Erythroblast (primary cell): ENCODE measurements at regions not wholly inside any gene's neighbourhood (a gene's known extent, or its start where the extent isn't known, plus 50 kb on each side); places are given as distances from the start of the nearest gene placed in this dataset.
"Not testable (repeated sequence)": the region's sequence is repeated elsewhere in the genome, so short reads cannot be mapped to it uniquely, and the experiment has no call there.

Experiments used
- GATA1 ChIP-seq: IDR thresholded peaks from 2 replicates; pipeline ENCODE4 v1.6.1; 2011; ENCODE audit warnings: low read depth, mild to moderate bottlenecking, control low read depth, low read length, moderate library complexity
- POLR2A ChIP-seq: IDR thresholded peaks from 2 replicates; pipeline ENCODE4 v1.6.1; 2011; ENCODE audit warnings: mild to moderate bottlenecking, low read length

GRCh38 chr5:101180365-101180764, 277.3 kb upstream of the ST8SIA4 start:
- not testable (repeated sequence) for TF ChIP-seq POLR2A, GATA1
